SK-N-SH (cell line): ENCODE measurements at regions not wholly inside any gene's neighbourhood (a gene's known extent, or its start where the extent isn't known, plus 50 kb on each side); places are given as distances from the start of the nearest gene placed in this dataset.

Experiments used
- CTCF ChIP-seq: fragments of 200-600 bp; sonication (generic); IDR thresholded peaks from 2 replicates; pipeline ENCODE4 v1.6.1; 2017; ENCODE audit warnings: antibody characterized with exemption, mild to moderate bottlenecking, moderate library complexity
- MAX ChIP-seq: IDR thresholded peaks from 2 replicates; pipeline ENCODE4 v1.4.0; 2012; ENCODE audit warnings: low read depth
- RAD21 ChIP-seq: IDR thresholded peaks from 2 replicates; pipeline ENCODE4 v1.6.1; 2012; ENCODE audit warnings: mild to moderate bottlenecking, low read length
- TAF1 ChIP-seq: IDR thresholded peaks from 2 replicates; pipeline ENCODE4 v1.6.1; 2012; ENCODE audit warnings: low read depth, mild to moderate bottlenecking, low read length, moderate library complexity, borderline replicate concordance
- USF2 ChIP-seq: fragments of 150-350 bp; IDR thresholded peaks from 2 replicates; pipeline ENCODE4 v1.6.1; 2017; ENCODE audit warnings: antibody characterized with exemption, low read length, low read depth, borderline replicate concordance

GRCh38 chr2:31660812-31661335 is 80.1 kb upstream of the SRD5A2 start:
- TF ChIP-seq TAF1 (no peak), RAD21 (no peak), CTCF (no peak), USF2 (no peak), MAX (no peak)
